Daoy (cell line): ENCODE measurements at regions not wholly inside any gene's neighbourhood (a gene's known extent, or its start where the extent isn't known, plus 50 kb on each side); places are given as distances from the start of the nearest gene placed in this dataset.
A peak's percentile ranks its signal among the peaks of the same experiment; 100 is the strongest.
"Not testable (repeated sequence)": the region's sequence is repeated elsewhere in the genome, so short reads cannot be mapped to it uniquely, and the experiment has no call there.

Experiments used
- DNase-seq: peaks from one replicate; pipeline ENCODE4 v3.0.0-alpha.2; 2015; ENCODE audit warnings: low read depth

GRCh38 chr6:40692337-40692736 lies 105.2 kb upstream of the LRFN2 start:
- no peak for DNase-seq

- DNase-seq = no peak
Measured at GRCh38 chr6:40689185-40689584, 102.0 kb upstream of the LRFN2 start.

GRCh38 chr6:40688214-40688761 lies 101.1 kb upstream of the LRFN2 start:
- DNase-seq = peak; percentile 29

- no peak for DNase-seq
Measured at GRCh38 chr6:40685862-40686261, 98.7 kb upstream of the LRFN2 start.

- DNase-seq = no peak
Measured at GRCh38 chr6:40681622-40682021, 94.5 kb upstream of the LRFN2 start.

- no peak for DNase-seq
Measured at GRCh38 chr6:40678941-40679340, 91.8 kb upstream of the LRFN2 start.

GRCh38 chr6:40674170-40674569 lies 87.0 kb upstream of the LRFN2 start:
- no peak for DNase-seq

GRCh38 chr6:40672087-40672486 lies 84.9 kb upstream of the LRFN2 start:
- DNase-seq = no peak

GRCh38 chr6:40671694-40672050 lies 84.5 kb upstream of the LRFN2 start:
- DNase-seq = no peak

- DNase-seq = no peak
Measured at GRCh38 chr6:40671001-40671693, 84.0 kb upstream of the LRFN2 start.

- no peak for DNase-seq
Measured at GRCh38 chr6:40669343-40669742, 82.2 kb upstream of the LRFN2 start.

GRCh38 chr6:40668203-40668602 lies 81.0 kb upstream of the LRFN2 start:
- no peak for DNase-seq

GRCh38 chr6:40666530-40666929 lies 79.4 kb upstream of the LRFN2 start:
- no peak for DNase-seq

- no peak for DNase-seq
Measured at GRCh38 chr6:40661726-40662125, 74.6 kb upstream of the LRFN2 start.

- not testable (repeated sequence) for DNase-seq
Measured at GRCh38 chr6:40656772-40657171, 69.6 kb upstream of the LRFN2 start.

- no peak for DNase-seq
Measured at GRCh38 chr6:40654828-40655227, 67.7 kb upstream of the LRFN2 start.

GRCh38 chr6:40645043-40645442 lies 57.9 kb upstream of the LRFN2 start:
- no peak for DNase-seq

GRCh38 chr6:40642837-40643236 lies 55.7 kb upstream of the LRFN2 start:
- no peak for DNase-seq

- DNase-seq = no peak
Measured at GRCh38 chr6:40642190-40642589, 55.0 kb upstream of the LRFN2 start.

GRCh38 chr6:40640599-40641227 lies 53.5 kb upstream of the LRFN2 start:
- no peak for DNase-seq
